NCI-H1105 treated with DMSO at 0.1 percent for 48 hours (cell line): ENCODE measurements at regions not wholly inside any gene's neighbourhood (a gene's known extent, or its start where the extent isn't known, plus 50 kb on each side); places are given as distances from the start of the nearest gene placed in this dataset.
A peak's percentile ranks its signal among the peaks of the same experiment; 100 is the strongest.

ENCODE experiments used
- DNase-seq: peaks from one replicate; lab custom pipeline; 2025; lab: John Stamatoyannopoulos, UW

DNA sequence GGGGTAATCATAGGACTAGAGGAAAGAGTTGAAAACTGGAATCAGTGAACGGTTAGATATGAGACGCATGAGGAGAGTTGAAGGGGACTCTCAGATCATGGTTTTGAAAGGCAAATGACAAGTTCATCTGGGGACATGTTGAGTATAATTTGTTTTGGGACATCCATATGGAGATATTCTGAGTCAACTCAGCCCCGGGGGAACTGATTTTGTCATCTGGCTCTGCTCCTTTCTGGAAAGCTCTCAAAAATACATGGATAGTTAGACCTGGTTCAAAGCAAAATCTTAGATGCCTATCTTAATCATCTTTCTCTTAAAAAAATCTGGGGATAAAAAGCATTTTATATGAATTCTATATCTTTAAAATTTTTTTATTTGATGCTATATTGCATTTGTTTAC, 161.2 kb downstream of the SNX18 start:
- DNase-seq, result no peak

DNA sequence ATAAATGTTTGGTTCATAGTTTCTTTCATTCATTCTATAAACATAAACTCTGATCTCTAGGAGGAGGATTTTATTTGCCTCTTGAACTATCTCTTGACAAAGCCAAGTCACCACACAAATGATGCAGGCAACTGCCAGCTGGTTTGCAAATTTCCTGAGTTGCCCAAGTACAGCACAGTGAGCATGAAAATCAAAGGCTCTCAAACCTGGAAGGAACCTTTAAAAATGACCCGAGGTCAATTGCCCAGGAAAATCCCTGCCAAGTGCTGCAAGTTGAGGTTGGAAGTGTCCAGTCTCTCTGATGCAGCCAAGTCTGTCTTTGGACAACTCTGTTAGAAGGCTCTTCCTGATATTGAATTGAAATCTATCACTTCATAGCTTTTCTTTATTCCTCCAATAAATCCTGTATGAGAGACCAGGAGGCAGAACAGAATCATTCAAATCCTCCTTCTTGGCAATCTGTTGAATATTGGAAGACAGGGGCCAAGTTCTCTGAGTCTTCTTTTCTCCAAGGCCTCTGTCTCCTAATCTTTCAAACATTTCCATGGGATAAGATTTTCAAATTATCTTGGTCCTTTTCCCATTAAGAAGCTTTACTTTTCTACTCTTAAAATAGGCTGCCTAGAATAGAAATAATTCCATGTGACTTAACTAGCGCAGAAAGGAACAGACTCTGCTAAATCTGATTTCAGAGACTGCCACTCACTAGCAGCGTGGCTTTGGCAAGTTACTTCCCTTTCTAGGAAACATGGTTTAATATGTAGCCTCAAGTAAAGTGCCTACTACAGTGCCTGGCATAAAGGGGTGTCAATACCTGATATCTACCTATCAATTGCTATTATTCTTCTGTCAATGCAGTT, 159.2 kb downstream of the SNX18 start:
- DNase-seq, result no peak

DNA sequence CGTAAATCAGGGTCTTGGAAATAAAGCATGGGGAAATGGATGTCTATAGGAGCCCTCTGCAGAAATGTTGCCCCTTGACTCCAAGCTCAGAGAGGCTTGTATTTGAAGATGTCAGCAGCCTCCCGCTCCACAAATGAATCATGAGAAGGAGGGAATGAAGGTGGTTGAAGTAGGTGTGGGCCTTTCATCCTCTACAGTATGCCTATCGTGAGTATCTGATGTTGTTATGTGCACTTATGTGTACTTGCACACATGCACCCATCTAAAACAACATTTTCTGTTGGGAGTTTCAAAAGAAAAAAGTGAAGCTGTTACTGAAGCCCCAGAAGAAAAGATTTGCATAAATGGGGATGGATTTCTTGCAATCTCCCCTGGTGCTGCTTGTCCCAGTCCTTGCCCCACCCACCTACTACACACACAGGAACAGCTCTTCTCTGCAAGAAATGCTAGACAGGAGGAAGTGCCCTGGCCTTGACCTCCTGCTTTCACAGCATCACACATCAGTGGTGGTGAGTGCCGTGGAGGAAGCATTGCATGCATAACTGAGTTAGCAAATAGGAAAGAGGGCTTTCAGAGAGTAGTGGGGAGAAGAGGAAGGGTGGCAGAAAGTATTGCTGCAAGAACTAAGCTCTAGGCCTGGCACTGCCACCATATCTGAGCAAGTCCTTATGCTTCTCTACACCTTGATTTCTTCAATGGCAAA, 156.1 kb downstream of the SNX18 start:
- no peak for DNase-seq

DNA sequence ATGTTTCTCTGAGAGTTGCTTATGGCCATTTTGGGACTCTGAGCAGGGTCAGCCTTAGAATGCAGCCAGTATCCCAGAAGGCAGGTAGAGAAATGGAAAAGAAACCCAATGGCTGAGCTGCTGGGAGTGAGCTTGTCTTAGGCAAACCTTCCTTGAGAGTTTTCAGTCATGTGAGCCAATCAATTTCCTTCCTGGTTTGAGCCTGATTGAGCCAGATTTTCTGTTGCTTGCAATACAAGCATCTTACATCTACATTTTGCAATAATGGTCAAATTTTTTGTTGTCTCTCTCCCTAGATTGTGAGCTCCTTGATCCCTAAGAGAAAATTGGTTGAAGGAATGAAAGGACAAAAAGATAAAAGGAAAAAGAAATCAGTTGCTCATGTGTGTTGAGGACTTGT, 155.3 kb downstream of the SNX18 start:
- DNase-seq, result no peak

DNA sequence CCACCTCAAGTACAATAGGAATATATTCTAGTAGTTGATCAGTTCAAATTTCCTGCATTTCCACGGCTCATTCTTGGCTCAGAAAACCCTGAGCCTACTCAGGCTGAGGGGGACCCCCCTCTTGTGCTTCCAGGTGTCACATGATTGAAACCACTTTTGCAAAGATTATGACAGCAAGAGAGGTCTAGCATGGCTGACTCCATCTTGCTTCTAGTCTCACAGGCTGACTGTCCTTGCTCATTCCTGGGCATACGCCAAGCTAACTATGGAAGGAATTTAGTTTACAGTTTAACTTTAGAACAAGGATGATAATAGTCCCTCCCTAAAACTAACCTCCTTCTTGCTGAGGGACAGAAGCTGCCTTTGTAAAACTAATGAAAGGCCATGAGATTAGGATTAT, 154.1 kb downstream of the SNX18 start:
- DNase-seq, result no peak

DNA sequence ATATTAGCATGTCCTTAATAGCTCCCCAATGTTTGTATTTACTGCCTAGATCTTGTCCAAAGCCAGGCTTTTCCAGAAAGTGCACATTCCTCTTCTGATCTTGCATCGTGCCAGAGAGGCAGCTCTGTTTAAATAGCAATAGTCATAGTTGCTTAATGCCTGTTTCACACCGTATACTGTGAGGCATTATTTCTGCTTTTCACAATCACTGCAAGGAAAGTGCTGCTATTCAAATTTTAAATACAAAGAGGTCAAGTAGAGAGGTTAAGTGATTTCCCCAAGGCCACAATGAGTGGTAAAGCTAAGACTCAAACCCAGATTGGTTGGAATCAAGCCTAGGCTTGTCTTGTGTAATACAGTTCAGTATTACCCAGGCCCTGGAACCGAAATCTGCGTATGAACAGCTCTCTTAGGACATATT, 153.6 kb downstream of the SNX18 start:
- DNase-seq, result no peak

DNA sequence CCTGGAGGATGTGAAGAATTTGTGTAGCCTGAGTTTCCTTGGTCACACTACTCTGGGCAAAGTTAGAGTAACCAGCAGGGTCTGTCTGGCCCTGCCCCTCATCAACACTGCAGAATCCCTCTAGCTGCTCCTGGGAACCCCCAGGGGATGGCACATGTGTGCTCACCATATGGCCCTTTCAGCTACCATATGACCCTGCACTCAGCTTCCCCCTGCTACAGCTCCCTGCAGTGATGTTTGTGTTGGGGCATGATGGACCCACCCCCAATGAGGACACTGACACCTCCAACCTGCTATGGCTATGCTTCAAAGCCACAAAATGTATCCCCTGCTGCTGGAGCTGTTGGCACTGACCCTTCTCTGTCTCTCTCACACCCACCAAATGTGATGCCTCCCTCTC, 152.7 kb downstream of the SNX18 start:
- no peak for DNase-seq

DNA sequence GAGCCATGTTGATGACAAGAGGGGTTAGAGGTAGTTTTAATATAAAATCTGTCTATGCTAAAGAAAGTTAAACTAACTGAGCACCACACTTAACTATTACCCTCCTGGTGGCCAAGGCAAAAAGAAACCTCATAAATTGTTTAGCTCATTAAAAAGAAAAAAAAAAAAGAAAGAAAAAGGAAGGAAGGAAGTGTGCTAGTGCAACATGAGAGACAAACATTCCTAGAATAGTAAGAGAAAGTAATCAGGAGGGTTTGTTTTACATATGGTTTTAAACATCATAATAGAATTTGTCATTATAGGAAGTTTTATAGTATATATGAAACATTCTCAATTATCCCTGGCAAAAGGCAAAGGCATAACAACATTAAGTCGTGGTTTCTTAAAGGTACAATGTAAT, 152.3 kb downstream of the SNX18 start:
- DNase-seq, result no peak

DNA sequence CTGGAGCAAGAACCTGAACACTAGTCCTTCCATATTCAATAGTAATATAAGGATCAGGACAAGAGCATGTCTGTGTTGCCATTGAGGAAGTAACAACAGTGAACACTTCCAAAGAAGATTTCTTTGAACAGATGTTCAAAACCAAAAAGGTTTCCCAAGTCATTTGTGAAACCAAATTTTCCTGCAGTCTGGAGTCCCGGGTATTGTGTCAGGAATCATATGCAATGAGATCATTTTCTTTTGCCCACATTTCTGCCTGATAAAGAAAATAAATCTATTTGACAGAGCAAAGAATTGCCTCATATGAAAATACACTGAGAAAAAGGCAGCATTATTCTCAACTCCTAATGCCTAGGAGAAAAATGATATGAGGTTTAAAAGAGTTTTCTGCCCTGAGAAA, 151.7 kb downstream of the SNX18 start:
- no peak for DNase-seq

DNA sequence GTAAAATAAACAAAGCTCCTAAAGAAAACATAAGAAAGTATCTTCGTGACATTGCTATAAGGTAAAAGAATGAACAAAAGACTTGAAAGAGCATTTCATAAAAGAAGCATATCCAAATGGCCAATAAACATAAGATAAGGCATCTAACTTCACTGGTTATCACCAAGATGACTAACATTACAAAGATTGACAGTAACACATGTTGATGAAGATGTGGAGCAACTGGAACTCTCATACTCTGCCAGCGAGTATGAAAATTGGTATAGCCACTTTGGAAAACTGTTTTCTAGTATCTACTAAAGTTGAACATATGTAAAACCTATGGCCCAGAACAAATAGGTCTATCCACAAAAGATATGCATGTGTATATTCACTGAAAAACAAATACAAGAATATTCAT, 150.5 kb downstream of the SNX18 start:
- DNase-seq, result no peak

DNA sequence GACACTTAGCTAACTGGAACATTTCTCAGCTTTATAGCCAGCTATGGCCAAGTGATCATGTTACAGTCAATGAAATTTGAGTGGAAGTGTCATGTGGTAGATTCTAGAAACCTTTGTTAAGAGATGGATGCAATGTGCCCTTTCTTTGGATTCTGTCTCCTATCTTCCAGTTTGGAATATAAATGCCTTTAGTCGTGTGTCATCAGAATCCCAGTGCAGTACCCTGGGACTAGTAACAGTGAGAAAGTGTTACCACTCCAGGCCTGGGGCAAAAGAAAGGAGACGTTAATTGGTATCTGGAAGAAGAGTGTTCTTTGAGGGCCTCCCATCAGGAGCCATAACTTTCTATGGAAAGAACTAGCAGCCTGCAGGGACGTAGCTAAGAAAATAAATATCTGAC, 149.6 kb downstream of the SNX18 start:
- DNase-seq, result no peak

DNA sequence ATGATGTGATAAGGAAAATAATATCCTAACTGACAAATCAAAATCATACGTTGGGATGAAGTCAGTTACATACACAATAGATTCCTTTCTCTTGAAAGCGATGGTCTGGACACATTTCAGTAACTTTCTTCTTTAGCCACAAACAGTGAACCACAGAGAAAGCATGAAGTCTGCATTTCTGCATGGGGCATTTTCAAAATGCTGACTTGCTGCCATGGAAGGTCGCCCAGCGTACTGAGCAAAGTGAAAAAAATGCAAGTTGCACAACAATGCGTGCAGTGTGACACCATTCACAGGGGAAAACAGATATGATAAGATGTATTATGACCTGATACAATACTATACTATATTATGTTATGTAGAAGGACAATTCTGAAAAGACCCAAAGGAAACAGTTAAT, 146.3 kb downstream of the SNX18 start:
- no peak for DNase-seq

DNA sequence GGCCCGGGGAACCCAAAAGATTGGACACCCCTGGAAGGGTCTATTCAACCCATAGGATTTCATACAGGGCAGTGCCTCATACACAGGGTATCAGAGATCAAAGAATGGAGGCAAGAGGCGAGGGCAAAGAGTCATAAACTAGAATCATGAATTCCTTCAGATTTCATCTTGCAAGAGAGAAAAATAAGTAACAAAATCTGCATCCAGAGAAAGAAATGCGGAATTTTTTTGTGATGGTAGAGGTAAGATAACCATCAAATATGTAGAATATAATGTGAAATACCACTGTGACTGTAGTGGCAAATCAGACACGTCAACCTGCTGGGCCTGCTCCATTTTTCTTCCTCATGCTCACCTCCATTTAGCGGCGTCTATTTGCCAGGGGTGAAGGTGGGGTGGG, 143.6 kb downstream of the SNX18 start:
- no peak for DNase-seq

DNA sequence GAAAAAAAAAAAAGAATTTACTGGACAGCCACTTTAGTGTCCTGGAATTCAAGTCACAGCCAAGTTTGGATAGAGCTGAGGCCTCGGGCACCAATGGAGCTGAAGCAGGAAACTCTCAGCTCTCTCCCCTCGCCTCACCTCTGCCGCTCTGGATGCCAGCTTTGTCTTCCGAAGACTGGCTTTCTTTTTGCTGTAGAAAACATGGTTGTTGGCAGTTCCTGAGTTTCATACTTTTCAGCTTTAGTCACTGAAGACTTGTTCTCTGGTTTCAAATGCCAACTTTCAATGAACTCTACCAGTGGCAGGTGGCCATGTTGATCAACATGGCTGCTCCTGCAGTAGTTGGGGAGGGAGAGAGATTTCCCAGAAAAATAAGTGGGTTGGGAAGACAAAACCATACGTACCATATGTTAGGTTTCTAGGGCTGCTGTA, 142.2 kb downstream of the SNX18 start:
- no peak for DNase-seq

DNA sequence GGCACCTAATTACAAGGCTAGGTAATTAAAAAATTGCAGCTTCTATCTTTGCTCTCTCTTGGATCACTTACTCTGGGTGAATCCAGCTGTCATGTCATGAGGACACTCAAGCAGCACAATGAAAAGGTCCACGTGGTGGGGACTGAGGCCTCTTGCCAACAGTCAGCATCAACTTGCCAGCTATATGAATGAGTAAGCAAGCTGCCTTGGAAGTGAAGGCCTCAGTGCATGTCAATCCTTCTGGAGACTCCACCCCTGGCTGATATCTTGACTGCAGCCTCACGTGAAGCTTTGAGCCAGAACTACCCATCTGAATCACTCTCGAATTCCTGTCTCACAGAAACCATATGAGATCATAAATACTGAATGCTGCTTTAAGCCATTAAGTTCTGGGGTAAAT, 140.5 kb downstream of the SNX18 start:
- DNase-seq, result no peak

DNA sequence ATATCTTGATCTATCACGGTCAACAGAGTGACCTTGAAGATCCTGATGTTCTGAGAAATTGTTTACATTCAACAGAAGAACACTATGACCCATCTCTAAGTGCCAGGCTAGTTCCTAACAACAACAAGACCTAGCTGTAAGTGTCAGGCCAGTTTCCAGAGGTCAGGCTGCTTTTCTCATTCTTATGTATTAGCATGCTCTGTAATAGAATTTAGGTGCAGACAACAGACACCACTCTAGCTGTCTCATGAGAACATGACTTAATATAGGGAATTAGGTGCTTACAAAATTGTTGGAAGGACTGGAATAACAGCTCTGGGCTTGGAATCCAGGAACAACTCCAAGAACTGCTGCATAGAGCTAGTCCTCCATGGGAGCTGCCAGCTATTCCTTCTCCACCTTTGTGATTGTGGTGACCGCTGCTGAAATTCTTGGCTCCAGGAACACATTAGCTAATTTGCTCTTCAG, 138.7 kb downstream of the SNX18 start:
- no peak for DNase-seq

DNA sequence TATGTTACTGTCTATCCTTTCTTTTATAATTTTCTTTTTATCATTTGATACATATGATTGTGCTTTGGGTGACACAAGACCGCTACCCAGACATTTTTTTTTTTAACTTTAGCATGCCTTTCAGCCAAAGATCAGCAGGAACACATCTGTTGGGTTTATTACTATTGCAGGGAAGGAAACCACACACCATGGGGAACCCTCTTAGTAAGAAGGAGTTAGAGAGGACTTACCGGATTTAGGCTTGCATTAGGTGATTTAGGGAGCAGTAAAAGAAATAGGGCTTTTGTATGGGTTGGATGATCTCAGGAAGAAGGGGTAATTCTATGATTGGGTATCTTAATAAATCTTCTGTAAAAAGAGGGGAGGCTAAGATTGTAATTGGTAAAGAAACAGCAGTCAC, 138.2 kb downstream of the SNX18 start:
- DNase-seq, result no peak

DNA sequence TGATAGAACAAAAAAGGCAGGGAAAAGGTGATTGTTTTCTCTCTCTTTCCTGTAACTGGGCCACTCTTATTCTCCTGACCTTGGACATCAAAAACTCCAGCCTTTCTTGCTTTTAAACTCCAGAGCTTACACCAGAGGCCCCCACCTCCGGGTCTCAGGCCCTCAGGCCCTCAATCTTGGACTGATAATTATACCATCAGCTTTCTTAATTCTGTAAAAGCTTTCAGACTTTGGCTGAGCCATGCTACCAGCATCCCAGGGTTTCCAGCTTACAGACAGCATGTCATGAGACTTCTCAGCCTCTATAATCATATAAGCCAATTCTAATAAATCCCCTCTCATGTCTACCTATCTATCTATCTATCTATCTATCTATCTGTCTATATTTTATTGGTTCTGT, 137.7 kb downstream of the SNX18 start:
- no peak for DNase-seq

DNA sequence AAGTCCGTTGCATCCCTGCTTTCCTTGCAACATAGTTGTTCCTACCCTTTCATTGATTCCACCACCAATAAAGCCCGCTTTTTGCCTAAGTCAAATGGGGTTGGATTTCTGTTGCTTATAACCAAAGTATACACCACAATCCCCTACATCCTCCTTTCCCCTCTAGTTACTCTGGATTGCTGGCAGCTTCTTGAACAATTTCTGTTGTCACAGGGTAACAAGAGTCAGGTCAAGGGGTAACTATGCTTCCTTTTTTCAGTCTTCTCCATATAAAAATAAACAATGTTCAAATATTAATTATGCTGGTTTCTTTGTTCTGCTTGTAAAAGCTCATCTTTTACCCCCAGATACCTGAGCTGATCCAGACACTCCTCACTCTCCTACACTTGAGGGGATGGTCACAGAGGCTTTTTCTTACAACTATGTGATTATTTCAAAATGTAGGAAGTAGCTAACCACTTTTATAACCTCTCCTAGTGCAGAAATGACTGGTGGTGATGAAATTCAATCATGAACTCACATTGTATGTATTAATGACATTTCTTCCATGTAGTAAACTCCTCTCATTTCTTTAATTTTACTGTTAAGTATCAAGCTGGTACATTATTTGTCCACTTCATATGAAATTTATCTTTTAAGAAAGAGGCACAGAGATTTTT, 136.5 kb downstream of the SNX18 start:
- DNase-seq, result no peak

DNA sequence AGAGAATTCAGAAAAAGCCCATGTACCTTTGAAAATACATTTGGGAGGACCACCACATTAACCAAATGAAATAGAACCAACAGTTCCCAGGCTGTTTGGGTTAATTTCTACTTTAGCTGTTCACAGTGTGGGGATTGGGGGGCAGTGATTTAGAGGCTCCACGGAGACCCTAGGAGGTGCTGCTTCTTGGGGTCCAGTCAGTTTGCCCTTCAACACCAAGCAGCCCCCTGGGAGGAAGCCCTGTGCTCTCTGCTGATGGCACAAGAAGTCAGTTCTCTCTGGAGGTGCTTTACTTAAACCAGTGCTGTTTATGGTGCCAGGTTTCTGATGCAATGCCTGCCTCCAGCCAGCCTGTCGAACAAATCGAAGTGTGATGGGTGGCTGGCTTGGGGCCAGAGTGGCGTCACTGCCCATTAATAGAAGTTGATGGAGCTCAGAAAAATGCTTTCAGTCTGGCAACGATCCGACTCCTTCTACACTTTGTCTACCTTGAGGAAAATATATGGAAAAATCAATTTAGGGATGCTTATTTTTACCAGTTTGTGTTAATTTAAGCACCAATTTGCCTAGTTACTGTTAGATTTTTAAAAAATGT, 134.0 kb downstream of the SNX18 start:
- DNase-seq, result peak; percentile 81

DNA sequence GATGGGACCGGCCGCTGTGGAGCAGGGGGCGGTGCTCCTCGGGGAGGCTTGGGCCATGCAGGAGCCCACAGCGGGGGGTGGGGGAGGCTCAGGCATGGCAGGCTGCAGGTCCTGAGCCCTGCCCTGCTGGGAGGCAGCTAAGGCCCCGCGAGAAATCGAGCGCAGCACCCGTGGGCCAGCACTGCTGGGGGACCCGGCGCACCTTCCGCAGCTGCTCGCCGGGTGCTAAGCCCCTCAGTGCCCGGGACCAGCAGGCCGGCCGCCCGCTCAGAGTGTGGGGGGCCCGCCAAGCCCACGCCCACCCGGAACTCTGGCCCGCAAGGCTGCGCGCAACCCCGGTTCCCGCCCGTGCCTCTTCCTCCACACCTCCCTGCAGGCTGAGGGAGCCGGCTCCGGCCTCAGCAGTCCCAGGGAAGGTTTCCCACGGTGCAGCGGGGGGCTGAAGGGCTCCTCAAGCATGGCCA, 131.5 kb downstream of the SNX18 start:
- DNase-seq, result no peak

DNA sequence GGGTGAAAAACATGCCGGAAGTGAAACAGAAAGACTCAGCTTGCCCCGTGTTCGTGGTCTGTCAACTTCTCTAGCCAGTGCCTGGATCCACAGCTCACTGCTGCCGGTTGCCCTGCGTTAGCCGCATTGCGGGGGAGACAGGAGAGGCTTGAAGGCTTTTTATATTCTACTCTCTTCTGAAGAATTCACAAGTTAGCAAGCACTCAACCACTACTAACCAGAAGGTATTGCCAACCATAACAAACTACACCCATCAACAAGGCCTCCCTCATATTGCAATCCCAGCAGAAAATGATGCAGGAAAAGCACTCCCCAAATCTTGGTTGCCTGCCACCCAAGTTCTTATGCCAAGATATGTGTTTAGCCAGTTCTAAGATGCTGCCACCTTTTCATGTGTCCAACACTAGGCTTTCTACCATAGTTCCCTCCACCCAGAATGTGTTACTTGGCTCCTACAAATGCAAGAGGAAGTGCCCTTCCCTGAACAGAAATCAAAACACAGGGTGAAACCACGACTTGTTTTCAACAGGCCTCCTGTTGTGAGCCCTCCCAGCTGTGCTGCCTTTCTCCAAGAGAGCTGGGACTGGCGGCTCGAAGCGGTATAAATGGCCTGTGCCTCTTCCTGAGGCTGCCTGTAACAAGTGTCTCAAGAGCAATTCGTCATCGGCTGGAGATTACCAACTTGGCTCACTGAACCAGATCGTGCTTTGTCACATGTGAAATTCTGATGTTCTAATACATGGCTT, 129.0 kb downstream of the SNX18 start:
- no peak for DNase-seq
